ENCODE measurements at regions not wholly inside any gene's neighbourhood (a gene's known extent, or its start where the extent isn't known, plus 50 kb on each side); places are given as distances from the start of the nearest gene placed in this dataset.

DNA sequence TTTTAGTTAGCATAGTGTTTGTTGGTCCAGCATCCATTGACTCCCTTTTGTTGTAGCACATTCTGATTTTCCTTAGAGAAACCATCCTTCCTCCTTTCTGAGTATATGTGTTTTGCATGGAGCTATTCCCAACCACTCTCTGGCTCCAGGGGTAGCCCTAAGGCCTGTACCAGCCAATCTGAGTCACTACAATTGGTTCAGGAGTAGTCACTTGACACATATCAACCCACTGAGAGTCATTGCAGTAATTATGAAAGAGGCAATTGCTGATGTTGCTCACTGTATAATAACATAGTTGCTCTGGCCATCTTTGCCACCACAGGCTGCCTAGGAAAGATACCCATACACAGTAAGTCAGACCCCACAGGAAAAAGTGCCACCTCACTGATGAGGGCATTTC lies 71.2 kb upstream of the GRID2 start:
- Histone ChIP-seq H4K20me1 (ENCODE audit: control insufficient read depth, extremely low read depth, insufficient read depth, low read length) (no peaks in the 10 kb centered on the region), H3K4me3 (ENCODE audit: control insufficient read depth in 2 of 3, extremely low read depth in 1 of 3, insufficient read depth in 2 of 3, low read depth in 1 of 3, low read length in 3 of 3) (no peak overlapping the region), H2AFZ (ENCODE audit: control insufficient read depth, low read length) (peak overlapping the region; percentile 13), H3K4me1 (ENCODE audit: control insufficient read depth, extremely low read depth, insufficient read depth, low read length) (peaks cover 30% of the 10 kb centered on the region), H3K27me3 (ENCODE audit: control insufficient read depth, extremely low read depth, insufficient read depth, low read length) (no peaks in the 10 kb centered on the region), H3K9ac (ENCODE audit: control insufficient read depth, extremely low read depth, insufficient read depth, low read length) (no peak overlapping the region), H3K79me2 (ENCODE audit: control insufficient read depth, insufficient read depth, low read length) (no peaks in the 10 kb centered on the region), H3K9me1 (ENCODE audit: control insufficient read depth, extremely low read depth, insufficient read depth, low read length) (no peaks in the 10 kb centered on the region), H3K9me3 (ENCODE audit: control insufficient read depth, low read depth, low read length) (no peaks in the 10 kb centered on the region), H3K27ac (ENCODE audit: control insufficient read depth, insufficient read depth, low read length) (no peak overlapping the region), H3K36me3 (ENCODE audit: control insufficient read depth in 2 of 2, extremely low read depth in 1 of 2, insufficient read depth in 2 of 2, low read length in 2 of 2) (no peaks in the 10 kb centered on the region), H3K4me2 (ENCODE audit: control insufficient read depth, extremely low read depth, insufficient read depth, low read depth, low read length) (no peak overlapping the region)
- no peak for TF ChIP-seq EZH2 (IDR thresholded peaks at IDR 0.05; ENCODE audit: low read length)
- TF ChIP-seq, protein P1, sequence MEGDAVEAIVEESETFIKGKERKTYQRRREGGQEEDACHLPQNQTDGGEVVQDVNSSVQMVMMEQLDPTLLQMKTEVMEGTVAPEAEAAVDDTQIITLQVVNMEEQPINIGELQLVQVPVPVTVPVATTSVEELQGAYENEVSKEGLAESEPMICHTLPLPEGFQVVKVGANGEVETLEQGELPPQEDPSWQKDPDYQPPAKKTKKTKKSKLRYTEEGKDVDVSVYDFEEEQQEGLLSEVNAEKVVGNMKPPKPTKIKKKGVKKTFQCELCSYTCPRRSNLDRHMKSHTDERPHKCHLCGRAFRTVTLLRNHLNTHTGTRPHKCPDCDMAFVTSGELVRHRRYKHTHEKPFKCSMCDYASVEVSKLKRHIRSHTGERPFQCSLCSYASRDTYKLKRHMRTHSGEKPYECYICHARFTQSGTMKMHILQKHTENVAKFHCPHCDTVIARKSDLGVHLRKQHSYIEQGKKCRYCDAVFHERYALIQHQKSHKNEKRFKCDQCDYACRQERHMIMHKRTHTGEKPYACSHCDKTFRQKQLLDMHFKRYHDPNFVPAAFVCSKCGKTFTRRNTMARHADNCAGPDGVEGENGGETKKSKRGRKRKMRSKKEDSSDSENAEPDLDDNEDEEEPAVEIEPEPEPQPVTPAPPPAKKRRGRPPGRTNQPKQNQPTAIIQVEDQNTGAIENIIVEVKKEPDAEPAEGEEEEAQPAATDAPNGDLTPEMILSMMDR (optimal IDR thresholded peaks at IDR 0.05 in 1 of 3, IDR thresholded peaks at IDR 0.05 in 1 of 3, conservative IDR thresholded peaks at IDR 0.05 in 1 of 3; ENCODE audit: extremely low read depth in 1 of 3, insufficient read depth in 2 of 3, low read length in 3 of 3): no peak
- dilution Hi-C loops (cut with MboI; ENCODE audit: extremely low pct_ligation_motif_present, low sequenced_read_pairs): no loop called here
- DNase-seq (ENCODE audit: low read depth, low spot score) (peak; percentile 9), FAIRE-seq (peak; percentile 77)

DNA sequence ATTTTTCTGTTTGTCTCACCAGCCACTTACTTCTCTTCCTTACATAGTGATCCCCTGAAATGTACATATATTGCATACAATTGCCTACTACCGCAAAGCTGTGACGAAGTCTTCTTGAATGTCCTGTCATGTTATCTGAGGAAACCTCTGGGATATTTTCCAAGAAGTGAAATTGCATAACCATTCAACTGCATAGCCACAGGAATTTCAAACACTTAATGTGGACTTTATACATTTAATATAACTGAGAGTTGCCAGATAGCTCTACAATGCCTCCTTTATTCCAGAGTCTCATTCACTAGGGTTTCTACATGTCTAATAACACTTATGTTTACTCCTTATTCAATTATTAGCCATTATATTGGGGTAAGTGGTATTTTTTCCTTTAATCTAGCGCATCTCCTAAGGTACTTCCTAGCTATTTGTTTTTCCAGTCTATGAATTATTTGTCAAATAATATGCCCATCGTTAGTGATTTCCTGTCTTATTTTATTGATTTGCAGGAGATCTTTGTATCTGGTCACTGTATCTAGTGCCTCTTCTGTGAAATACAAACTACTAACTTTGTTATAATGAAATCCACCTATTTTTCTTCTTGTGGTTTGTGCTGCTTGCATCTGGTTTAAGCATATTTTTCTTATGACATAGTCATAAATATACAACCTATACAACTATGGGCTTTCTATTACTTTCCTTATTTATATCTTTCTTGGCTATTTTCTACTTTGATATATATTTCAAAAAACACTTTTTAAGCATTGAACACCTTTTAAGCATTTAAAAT lies 69.2 kb upstream of the GRID2 start:
- H3K9ac ChIP-seq (ENCODE audit: control insufficient read depth, extremely low read depth, insufficient read depth, low read length): no peak overlapping the region

More for the DNA sequence above, 69.2 kb upstream of the GRID2 start:
- DNase-seq (ENCODE audit: low read depth, low spot score) (peak; percentile 89), FAIRE-seq (peak; percentile 77)
- no peaks in the 10 kb centered on the region for H3K9me1 ChIP-seq (ENCODE audit: control insufficient read depth, extremely low read depth, insufficient read depth, low read length)
- no peaks in the 10 kb centered on the region for H3K79me2 ChIP-seq (ENCODE audit: control insufficient read depth, insufficient read depth, low read length)
- peaks cover 30% of the 10 kb centered on the region for H3K4me1 ChIP-seq (ENCODE audit: control insufficient read depth, extremely low read depth, insufficient read depth, low read length)
- H3K27ac ChIP-seq (ENCODE audit: control insufficient read depth, insufficient read depth, low read length): peak overlapping the region; percentile 67
- peak overlapping the region in 1 of 3 experiments; percentile 29 for H3K4me3 ChIP-seq (ENCODE audit: control insufficient read depth in 2 of 3, extremely low read depth in 1 of 3, insufficient read depth in 2 of 3, low read depth in 1 of 3, low read length in 3 of 3)
- no peaks in the 10 kb centered on the region for H4K20me1 ChIP-seq (ENCODE audit: control insufficient read depth, extremely low read depth, insufficient read depth, low read length)
- H3K36me3 ChIP-seq (ENCODE audit: control insufficient read depth in 2 of 2, extremely low read depth in 1 of 2, insufficient read depth in 2 of 2, low read length in 2 of 2): no peaks in the 10 kb centered on the region
- no peak for TF ChIP-seq EZH2 (IDR thresholded peaks at IDR 0.05; ENCODE audit: low read length)
- TF ChIP-seq, protein P1 (optimal IDR thresholded peaks at IDR 0.05 in 1 of 3, IDR thresholded peaks at IDR 0.05 in 1 of 3, conservative IDR thresholded peaks at IDR 0.05 in 1 of 3; ENCODE audit: extremely low read depth in 1 of 3, insufficient read depth in 2 of 3, low read length in 3 of 3): no peak
- peak overlapping the region; percentile 79 for H3K4me2 ChIP-seq (ENCODE audit: control insufficient read depth, extremely low read depth, insufficient read depth, low read depth, low read length)
- H3K27me3 ChIP-seq (ENCODE audit: control insufficient read depth, extremely low read depth, insufficient read depth, low read length): no peaks in the 10 kb centered on the region
- dilution Hi-C loops (cut with MboI; ENCODE audit: extremely low pct_ligation_motif_present, low sequenced_read_pairs): no loop called here
- peak overlapping the region; percentile 19 for H2AFZ ChIP-seq (ENCODE audit: control insufficient read depth, low read length)
- no peaks in the 10 kb centered on the region for H3K9me3 ChIP-seq (ENCODE audit: control insufficient read depth, low read depth, low read length)
